Urinary bladder (tissue), 1 donor: ENCODE measurements at regions not wholly inside any gene's neighbourhood (a gene's known extent, or its start where the extent isn't known, plus 50 kb on each side); places are given as distances from the start of the nearest gene placed in this dataset. TPM values are rescaled to one million over a fixed set of nuclear protein-coding genes. Genes with fewer than 3 reads are reported as not detected.

Source experiments
- small RNA-seq: library from RNA; depleted of rRNA; stranded (forward); fragments of <200 nt; gene quantifications from one replicate; pipeline ENCODE3, GENCODE V24; 2014

Small RNA genes in the stretch of these regions (small RNA-seq; reads per million reads assigned to genes)
- gene RN7SL822P: not detected
- not detected for gene RNU6-746P
